NCI-H2081 (cell line): ENCODE measurements at regions not wholly inside any gene's neighbourhood (a gene's known extent, or its start where the extent isn't known, plus 50 kb on each side); places are given as distances from the start of the nearest gene placed in this dataset.
A peak's percentile ranks its signal among the peaks of the same experiment; 100 is the strongest.
"Not testable (repeated sequence)": the region's sequence is repeated elsewhere in the genome, so short reads cannot be mapped to it uniquely, and the experiment has no call there.

Source experiments
- DNase-seq, 2 experiments: peaks; one replicate each; lab custom pipeline; 2025; lab: John Stamatoyannopoulos, UW

DNA sequence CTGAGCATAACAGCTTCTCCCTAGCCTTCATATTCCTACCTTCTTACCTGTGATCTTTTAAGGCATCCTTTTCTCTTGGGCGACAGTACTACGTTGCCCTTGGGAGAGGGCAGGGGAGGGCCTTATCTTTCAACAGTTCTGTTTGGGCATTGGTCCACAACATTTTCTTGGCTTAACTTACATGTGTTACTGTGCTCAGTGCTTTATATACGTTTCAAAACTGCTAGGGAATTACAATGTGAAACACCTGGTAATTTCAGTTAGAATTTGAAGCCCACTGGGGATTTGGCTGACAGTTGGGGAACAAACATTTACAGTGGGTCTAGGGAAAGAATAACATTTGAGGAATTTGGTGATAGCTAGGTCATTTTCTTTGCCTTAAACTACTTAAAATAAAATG is 667.1 kb downstream of the PRIM2 start:
- not testable (repeated sequence) for DNase-seq

DNA sequence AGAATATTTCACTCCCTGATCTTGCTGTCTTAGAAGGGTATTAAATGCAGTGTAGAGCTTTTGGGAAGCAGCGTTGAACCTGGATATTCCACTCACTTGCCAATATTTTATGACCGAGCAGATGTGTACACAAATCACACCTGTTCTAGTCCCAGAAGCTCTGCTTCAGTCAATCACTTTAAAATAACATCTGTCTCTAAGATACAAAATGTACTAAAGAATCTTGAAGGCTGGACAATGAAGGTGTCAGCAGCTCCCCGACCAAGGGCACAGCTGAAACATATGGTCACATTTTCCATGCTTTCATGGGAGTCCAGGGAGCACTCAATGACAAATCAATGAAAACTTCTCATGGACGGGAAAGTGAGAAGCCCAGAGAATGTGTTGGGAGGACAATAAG is 668.3 kb downstream of the PRIM2 start:
- peak; percentile 5 to 65 for DNase-seq

DNA sequence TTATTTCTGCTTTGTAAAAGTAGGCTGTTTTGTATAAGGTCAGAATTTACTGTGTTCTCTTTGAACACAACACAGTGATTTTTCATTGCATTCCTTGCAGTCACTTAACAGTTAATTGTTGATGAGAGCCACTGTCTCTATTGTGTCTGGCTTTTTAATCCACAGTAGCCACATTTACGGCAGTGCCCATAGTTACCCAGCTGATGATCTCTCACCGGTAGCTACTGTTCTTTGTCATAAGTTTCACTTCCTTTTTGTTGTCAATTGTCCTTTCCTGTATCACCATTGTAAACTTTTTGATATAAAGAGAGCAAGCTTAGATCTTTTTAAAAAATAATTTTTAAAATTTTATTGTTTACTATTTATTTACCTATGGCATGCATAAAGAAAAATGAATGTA is 669.2 kb downstream of the PRIM2 start:
- DNase-seq = not testable (repeated sequence)

DNA sequence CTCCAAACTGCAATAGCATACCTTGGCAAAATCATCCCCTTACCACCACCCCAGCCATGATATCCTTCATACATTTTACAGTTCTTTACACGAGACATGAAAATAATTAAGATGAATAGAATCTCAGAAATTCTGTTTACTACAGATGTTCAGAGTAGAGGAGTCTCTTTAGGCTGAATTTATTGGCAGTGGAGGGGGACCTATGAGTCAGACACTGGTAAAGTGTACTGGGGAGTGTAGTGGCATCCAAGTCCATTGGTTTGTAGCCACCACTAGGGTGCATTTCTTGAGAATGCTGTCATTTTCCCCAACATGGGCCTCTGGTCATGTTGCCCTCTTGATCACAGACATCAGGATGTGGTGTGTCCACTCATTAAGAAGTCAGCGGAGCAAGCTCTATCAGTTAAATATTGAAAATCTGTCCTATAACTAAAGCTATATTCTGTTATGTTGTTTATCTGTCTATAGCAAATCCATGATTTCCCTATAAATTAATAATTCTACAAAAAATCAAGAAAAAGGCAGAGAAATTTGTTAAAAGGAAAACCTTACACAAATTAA is 672.2 kb downstream of the PRIM2 start:
- not testable (repeated sequence) for DNase-seq

DNA sequence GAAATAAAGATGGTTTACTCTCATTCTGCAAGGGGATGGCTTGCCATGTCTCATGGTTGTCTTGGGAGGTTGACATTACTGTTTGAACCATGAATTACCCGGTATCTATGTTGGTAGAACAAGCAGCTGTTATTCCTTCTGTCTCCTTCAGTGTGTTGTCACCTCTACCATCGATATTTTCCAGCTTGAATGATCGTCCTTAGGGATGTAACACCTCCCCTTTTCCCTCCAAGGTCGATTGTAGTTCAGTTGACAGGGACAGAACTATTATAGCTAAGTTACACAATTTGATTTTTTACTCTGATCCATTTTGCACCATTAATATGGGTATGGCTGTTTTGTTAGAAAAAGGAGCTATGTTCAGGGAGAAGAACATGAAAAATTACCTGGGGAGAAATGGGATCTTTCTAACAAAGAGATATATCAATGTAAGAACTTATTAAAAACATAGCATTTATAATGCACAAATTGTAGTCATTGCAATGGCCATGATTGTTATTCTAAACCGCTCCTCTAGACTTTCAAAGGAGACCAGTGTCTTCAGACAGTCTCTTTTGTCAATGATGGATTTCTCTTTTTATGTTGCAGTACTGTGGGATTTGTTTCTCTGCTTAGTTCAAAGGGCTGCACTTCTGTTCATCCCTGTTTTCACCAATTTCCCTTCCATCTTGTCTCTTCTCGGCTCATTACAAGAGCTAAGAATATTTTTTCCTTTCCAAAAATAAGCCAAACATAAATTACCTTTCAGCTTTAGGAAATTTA is 681.6 kb downstream of the PRIM2 start:
- DNase-seq = not testable (repeated sequence)

DNA sequence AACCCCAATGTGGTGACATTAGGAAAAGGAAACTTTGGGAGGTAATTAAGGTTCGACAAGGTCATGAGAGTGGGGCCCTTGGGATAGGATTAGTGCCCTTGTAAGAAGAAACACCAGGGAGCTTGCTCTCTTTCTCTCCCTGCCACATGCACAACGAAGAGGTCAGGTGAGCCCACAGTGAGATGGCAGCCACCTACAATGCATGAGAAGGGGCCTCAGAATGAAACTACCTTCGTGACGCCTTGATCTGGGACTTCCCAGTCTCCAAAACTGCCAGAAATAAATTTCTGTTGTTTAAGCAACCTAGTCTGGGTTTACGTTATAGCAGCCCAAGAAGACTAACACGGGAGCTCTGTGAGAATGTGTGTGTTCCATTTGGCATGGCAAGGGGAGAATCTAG is 682.8 kb downstream of the PRIM2 start:
- not testable (repeated sequence) for DNase-seq

DNA sequence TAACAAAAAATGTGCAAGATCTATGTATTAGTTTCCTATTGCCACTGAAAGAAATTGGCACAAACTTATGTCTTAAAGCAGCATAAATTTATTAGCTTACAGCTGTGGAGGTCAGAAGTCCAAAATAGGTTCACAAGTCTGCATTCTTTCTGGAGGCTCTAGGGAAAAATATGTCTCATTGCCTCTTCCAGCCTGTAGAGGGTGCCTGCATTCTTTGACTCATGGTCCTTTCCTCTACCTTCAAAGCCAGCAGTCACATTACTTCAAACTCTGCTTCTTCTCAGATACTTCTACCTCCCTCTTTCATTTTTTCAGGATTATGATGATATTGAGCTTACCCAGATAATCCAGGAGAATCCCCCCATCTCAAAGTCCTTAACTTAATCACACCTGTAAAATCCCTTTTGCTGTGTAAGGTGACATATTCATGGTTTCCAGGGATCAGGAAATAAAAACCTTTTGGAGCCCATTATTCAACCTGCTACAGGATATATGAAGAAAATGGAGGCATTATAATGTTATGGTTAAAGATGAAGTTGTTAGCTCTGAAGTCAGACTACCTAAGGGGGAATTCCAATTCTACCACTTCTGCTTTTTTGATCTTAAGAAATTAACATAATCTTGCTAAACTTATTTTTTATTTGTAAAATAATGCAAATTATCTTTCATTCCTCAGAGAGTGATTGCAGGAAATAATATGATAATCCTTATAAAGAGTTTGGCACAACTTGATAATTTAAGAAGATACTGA is 686.2 kb downstream of the PRIM2 start:
- peak in 1 of 2 experiments; percentile 18 for DNase-seq

DNA sequence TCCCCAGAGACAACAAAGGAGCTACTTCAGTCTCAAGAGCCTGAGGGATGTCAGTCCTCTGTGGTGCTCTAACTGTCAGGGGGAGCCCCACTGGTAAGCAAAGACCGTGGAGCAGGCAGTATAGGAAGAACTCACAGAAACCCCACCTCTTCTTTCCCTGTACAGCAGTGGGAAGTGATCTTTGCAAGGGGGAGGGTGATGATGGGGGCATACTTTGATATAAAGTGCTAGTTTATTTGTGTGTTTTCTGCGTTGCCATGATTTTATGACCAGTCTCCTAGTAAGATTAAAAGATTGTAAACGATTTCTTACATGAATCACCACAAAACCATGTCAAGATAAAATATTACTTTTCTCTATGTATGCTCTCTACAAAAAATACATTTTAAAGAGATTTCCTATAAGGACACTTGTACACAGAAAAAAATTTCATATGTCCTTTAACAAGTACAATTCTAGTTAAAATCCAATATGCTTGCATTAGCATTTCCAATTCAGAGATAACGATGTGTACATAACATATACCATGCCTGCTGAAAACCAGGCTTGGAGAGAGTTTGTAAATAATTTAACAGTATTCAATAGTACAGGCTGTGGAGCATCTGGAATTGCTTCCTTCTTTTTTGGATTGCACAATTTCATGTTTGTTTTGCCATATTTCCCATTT is 690.0 kb downstream of the PRIM2 start:
- not testable (repeated sequence) for DNase-seq

DNA sequence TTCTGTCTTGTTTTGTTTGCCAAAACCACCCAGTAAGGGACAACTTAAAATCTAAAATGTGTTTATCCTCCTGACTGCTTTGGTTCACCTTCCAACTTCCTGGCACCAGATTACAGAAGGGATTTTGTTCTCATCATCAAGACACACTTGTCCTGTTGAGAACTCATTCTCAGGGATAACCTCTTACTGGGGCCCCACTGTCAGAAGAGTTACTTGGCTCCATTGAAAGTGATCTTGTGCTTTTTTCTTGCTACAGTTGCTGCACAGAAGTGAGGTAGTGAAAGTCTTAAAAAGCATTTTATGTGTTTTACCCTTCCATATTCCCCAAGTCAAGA is 690.5 kb downstream of the PRIM2 start:
- not testable (repeated sequence) for DNase-seq

DNA sequence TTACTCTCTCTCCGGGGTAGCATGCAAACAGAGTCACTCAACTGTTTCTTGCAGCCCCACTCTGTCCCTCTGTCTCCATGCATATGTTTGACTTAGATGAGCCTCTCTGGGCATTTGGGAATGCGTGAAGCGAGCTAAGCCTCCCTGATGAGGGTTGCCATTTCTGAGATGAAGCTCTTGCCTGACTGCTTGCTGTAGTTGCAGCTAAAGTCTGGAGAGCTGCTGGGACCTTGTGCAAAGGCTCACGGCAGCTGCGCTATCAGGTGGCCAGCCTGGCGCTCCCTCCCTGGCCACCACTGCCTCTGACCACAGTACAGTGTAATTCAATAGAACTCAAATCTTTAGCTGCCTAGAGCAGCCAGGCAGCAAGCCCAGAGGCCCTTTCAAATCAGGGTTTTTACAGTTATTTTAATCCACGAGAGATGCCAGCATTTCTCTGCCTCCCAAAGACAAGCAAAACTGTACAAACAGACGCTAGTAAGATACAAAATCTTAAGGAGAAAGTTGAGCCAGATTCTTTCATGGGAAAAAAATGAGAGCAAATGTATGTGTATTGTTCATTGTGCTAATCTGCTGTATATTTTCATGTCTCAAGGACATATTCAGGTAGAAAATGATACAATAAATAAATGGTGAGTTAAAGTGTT is 694.6 kb downstream of the PRIM2 start:
- not testable (repeated sequence) for DNase-seq

DNA sequence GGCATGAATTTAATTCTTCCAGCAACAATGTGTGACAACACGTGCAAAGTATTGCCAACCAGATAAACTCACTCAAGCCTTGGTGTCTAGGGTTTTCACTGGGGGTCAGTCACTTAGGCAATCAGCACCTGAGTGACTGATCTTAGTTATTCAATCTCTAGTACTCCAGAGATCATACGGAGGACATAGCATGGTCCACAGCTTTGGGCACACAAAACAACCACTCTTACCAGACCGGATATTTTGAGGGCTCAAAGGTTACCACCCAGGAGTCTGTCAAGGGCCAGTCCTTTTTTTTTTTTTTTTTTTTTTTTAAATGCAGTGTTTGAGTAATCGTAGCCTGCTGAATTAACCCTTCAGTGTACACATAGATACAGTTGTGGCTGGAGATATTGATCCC is 699.2 kb downstream of the PRIM2 start:
- DNase-seq = not testable (repeated sequence)

DNA sequence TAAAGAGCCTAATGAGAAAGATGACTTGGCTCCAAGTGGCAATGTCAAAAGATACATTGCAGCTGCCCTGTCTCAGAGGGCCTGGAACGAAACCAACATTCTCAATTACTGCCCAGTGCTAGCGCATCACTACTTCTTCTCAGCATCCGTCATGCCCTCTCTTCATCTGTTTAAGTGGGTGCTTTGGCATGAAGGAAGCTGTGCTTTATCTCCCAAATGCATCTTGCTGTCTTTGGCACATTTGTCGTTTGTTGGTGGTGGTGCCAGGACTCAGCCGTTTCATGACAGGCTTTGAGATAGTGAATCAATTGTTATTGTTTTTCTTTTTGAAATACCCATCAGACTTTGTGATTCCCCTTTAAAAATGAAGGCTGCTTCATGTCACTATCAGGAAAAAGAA is 710.8 kb downstream of the PRIM2 start:
- DNase-seq = not testable (repeated sequence)

DNA sequence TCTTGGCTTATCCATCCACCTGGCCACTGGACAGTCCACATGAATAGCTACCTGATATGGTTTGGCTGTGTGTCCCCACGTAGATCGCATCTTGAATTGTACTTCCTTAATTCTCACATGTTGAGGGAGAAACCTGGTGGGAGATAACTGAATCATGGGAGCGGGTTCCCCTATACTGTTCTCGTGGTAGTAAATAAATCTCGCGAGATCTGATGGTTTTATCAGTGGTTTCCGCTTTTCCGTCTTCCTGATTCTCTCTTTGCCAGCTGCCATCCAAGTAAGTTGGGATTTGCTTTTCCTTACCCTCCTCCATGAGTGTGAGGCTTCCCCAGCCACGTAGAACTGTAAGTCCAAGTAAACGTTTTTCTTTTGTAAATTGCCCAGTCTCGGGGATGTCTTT is 720.8 kb downstream of the PRIM2 start:
- not testable (repeated sequence) for DNase-seq

DNA sequence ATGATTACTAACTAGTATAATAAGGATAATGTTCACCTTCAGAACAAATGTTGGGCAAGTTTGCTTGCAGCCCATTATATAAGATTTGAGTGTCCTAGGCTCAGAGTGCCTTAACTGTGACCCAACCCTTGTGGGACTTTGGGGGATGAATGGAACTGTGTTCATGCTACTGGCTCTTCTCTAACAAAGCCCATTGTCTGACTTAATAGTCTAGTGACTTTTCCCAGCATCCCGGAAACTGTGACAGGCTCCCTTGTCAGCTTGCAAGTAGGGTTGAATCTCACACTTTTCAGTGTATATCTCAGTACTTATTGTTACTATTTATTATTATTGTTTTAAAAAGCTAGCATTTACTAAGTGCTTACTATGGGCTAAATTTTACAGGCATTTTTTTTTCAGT is 729.2 kb downstream of the PRIM2 start:
- not testable (repeated sequence) for DNase-seq

DNA sequence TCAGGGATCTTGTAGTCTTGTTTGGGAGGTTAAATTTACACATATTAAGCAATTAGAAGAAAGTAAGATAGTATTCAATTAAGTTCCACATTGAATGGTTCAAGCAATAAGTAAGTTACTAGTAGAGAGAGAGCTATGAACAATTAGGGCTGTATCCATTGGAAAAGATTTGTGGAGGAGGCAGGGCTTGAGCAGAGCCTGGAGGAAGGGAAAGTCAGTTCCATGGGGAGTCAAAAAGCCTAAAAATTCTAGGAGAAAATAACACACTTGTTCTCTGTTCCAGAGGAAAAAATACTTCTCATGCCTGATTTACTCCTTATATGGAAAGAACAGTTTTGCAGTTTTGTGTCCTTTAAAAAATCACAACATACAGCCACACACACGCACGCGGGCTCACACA is 730.0 kb downstream of the PRIM2 start:
- DNase-seq = not testable (repeated sequence)

DNA sequence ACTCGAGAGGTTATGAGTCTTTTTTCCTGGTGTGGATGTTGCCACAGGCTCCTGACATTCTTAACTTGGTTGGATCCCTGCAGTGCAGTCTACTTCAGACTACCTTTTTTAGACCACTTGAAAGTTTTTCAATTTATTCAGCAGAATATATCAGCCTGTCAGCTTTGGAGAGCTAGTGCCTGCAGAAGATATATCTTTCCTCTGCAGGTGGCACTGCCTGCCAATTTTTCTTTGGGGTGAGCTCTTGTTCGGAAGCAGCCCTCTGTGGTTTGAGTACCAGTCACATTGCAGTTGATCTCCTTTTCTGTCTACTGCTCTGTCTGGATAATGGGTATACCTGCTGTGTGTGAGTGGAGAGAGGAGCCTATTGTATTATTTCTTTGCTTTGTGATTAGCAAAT is 730.4 kb downstream of the PRIM2 start:
- DNase-seq = not testable (repeated sequence)

DNA sequence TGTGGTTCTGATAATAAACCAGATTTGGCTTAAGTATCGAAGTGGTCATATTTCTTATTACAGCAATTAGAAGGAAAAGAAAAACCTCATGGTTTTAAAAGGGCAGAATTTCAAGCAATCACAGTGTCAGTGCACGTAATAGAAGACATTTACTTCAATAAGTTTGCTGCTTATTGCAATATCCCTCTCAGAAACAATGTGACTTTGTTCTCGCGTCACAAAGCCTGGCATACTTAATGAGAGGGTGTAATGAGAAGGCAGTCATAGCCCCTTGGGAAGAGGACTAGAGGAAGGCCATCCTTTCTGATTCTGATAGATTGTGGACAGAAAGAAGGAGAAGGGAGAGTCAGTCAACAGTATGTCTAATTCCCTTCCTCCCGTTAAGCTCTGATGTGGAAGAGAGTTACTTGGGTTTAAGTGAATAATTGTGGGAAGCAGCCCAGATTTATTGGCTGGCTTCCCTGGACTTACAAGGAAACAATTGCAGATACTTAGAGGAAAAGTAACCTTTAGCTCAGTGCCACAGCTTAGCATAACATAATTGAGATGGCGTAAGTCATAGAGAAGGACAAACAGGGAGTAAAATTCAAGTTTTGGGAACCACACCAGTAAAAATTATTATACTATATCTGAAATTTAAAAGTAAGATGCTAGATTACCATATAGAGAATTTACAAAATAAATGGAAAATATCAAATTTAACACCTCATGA is 738.2 kb downstream of the PRIM2 start:
- not testable (repeated sequence) for DNase-seq

DNA sequence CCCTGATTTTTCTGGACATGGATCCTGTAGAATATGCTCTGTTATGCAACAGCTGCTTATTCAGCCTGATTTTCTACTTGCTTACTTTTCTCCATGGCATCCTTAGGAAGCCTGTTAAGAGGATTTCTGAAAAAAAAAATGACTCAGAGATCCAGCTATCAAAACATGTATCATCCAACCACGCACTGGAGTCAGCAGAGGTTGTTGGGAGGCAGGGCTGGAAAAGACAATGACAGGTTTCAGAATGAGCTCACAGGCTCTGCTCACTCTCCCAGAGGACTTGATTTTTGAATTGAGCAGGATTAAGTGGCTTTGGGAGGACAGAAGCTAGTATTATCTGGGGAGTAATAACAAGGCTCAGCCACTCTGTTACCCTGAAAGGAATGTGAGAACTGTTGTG is 742.3 kb downstream of the PRIM2 start:
- DNase-seq = not testable (repeated sequence)

DNA sequence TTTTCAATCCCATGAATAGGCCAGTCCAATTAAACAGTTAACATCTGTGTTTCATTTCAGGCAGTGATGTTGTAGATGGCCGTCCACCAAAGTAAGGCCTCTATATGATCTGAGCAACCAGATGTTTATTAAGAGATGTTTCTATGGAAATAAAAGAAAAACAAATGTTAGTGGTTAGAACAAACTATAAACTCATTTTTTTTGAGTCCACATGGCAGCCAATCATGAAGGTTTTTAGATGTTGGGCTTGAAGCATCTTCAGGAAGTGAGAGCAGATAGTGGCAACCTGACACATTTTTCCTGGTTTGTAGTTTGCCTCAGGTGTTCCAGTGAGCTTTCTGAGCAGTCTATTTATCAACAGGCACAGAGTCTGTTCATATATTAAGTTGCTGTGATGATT is 746.1 kb downstream of the PRIM2 start:
- not testable (repeated sequence) for DNase-seq

DNA sequence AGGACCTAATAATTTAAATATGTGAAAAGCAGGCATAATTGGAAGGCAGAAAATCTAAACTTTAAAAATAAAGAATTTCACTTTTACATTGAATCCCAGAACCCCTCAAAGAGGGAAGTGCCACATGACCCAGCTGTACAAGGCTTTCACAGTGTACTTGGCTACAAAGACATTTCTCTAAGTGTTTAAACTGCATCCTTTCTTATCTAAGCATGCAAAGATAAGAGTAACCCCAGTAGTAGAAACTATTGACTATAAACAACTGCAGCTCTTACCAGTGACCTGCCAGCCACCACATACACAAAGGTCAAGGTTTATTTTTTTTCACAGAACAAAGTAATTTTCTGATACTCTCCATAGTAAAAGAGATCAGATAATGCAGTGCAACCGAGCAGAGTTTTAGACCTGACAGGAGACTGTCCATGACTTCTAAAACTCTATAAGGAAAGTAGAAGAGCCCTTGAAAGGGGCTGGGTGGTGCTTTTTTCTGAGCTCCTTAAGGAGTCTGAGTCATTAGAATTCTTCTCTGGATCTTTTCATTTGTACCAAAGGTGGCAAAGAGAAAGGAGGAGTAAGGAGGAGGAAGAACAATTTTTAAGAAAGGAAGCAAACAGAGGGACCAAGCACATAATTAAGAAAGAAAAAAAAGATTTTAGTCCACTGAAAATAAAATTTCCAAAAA is 750.6 kb downstream of the PRIM2 start:
- DNase-seq = not testable (repeated sequence)

DNA sequence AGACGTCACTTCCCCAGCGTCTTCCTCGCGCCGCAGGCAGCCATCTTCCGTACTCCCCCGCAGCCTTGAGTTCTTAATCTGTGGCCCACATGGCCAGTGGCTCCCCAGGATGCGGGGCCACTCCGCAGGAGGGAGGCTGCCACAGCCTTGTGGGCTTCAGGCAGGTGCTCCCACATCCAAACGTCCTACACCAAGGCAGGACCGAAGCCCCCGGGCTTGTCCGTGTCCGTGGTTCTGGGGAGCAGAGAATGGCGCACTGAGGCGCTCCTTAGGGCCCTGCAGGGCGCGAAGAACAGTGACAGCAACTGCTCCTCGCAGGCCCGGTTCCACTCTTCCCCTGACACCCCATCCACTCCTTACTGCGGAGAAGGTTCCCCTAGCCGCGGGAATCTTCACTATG is 755.8 kb downstream of the PRIM2 start:
- no peak for DNase-seq
